PC-3 (cell line): ENCODE measurements at regions not wholly inside any gene's neighbourhood (a gene's known extent, or its start where the extent isn't known, plus 50 kb on each side); places are given as distances from the start of the nearest gene placed in this dataset.
A peak's percentile ranks its signal among the peaks of the same experiment; 100 is the strongest.

Experiments used
- ATAC-seq: fragments of 200-7000 bp; cut with Tn5 transposase; 2 replicates; pipeline ENCODE4 v1.9.1; 2020; ENCODE audit warnings: mild to moderate bottlenecking, moderate library complexity
- BruUV-seq: library from RNA; stranded (reverse); fragments of 400-500 nt; replicated peaks from 2 replicates; lab custom pipeline; 2021; lab: Mats Ljungman, UMichigan
- CTCF ChIA-PET: fragments of 300-600 bp; sonication (Branson Sonifier 250); formaldehyde crosslinking; loops from one replicate; lab custom pipeline; 2022; ENCODE audit warnings: antibody characterized with exemption; lab: Charles Lee
- POLR2A ChIA-PET: fragments of 300-600 bp; sonication (Branson Sonifier 250); formaldehyde crosslinking; loops from one replicate; lab custom pipeline; 2022; ENCODE audit warnings: antibody characterized with exemption; ENCODE audit not compliant: unreplicated experiment; lab: Charles Lee
- DNase-seq: peaks from one replicate; pipeline ENCODE4 v3.0.0-alpha.2; 2015
- H2AFZ ChIP-seq: fragments of 300-600 bp; sonication (generic); 2 replicates; pipeline ENCODE4 v1.6.0; 2016; ENCODE audit warnings: antibody characterized with exemption, low read length
- H3F3A ChIP-seq: fragments of 300-600 bp; sonication (generic); one replicate; pipeline ENCODE4 v1.6.0; 2017; ENCODE audit warnings: antibody characterized with exemption, low read length, control low read depth, mild to moderate bottlenecking; ENCODE audit not compliant: unreplicated experiment
- H3K27ac ChIP-seq: fragments of 300-600 bp; sonication (generic); 2 replicates; pipeline ENCODE4 v1.5.1; 2016; ENCODE audit warnings: mild to moderate bottlenecking, low read length
- H3K27me3 ChIP-seq: fragments of 300-600 bp; sonication (generic); 2 replicates; pipeline ENCODE4 v1.6.1; 2016; ENCODE audit warnings: low read length, mixed read lengths
- H3K36me3 ChIP-seq: fragments of 300-600 bp; sonication (generic); 2 replicates; pipeline ENCODE4 v1.6.1; 2016; ENCODE audit warnings: low read depth, mixed run types, low read length, mixed read lengths
- H3K4me1 ChIP-seq: fragments of 300-600 bp; sonication (generic); 2 replicates; pipeline ENCODE4 v1.5.1; 2016; ENCODE audit warnings: low read length; ENCODE audit not compliant: insufficient read depth
- H3K4me2 ChIP-seq: fragments of 300-600 bp; sonication (generic); 2 replicates; pipeline ENCODE4 v1.6.0; 2016; ENCODE audit warnings: low read length
- H3K4me3 ChIP-seq: fragments of 300-600 bp; sonication (generic); 2 replicates; pipeline ENCODE4 v1.5.1; 2016; ENCODE audit warnings: mild to moderate bottlenecking, low read length, mixed read lengths
- H3K79me2 ChIP-seq: fragments of 300-600 bp; sonication (generic); 2 replicates; pipeline ENCODE4 v1.6.1; 2017; ENCODE audit warnings: low read length, mixed read lengths
- H3K9ac ChIP-seq: fragments of 300-600 bp; sonication (generic); 2 replicates; pipeline ENCODE4 v1.6.0; 2016; ENCODE audit warnings: mild to moderate bottlenecking, low read length
- H3K9me2 ChIP-seq: fragments of 300-600 bp; sonication (generic); replicated peaks from 2 replicates; pipeline ENCODE4 v1.6.1; 2016; ENCODE audit warnings: mixed run types, low read length, mixed read lengths
- H3K9me3 ChIP-seq: fragments of 300-600 bp; sonication (generic); 2 replicates; pipeline ENCODE4 v1.6.1; 2016; ENCODE audit warnings: low read length, mixed read lengths
- H4K20me1 ChIP-seq: fragments of 300-600 bp; sonication (generic); 2 replicates; pipeline ENCODE4 v1.6.1; 2016; ENCODE audit warnings: low read length, mixed read lengths
- EZH2 ChIP-seq: fragments of 300-600 bp; sonication (generic); IDR thresholded peaks from one replicate; pipeline ENCODE4 v1.6.1; 2017; ENCODE audit warnings: antibody characterized with exemption, mild to moderate bottlenecking, low read length; ENCODE audit not compliant: unreplicated experiment
- EZH2phosphoT487 ChIP-seq: fragments of 300-600 bp; sonication (generic); IDR thresholded peaks from 2 replicates; pipeline ENCODE4 v1.6.1; 2018; ENCODE audit warnings: mild to moderate bottlenecking, antibody characterized with exemption, low read length, borderline replicate concordance
- intact Hi-C: fragments of 100-400 bp; cut with micrococcal nuclease; formaldehyde crosslinking; loops from 2 replicates; pipeline ENCODE4 v1.9.0; 2023
- TF ChIP-seq, protein P1 (sequence below): fragments of 300-600 bp; sonication (generic); conservative IDR thresholded peaks from 2 replicates; pipeline ENCODE4 v1.5.1; 2017; ENCODE audit warnings: antibody characterized with exemption, low read depth, mild to moderate bottlenecking, low read length

DNA sequence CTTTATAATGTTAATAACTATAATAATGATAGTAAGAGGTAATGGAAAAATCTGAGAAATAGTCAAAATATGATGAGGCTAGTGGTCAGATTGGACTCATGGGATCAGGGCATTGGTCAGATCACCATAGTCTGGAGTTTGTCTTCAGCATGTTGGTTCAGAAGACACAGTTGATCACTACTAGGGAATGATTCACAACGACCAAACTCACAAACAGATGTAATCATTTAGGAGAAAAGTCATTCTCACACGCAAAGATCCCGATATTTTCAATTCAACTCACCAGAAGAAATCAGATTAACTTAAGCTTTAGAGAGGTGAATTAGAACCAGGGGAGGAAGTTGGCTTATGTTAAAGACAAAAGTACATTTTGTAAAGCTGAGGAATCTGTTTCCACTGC is 131.8 kb downstream of the LURAP1L start:
- H3K36me3 ChIP-seq, result no peaks in the 10 kb centered on the region

DNA sequence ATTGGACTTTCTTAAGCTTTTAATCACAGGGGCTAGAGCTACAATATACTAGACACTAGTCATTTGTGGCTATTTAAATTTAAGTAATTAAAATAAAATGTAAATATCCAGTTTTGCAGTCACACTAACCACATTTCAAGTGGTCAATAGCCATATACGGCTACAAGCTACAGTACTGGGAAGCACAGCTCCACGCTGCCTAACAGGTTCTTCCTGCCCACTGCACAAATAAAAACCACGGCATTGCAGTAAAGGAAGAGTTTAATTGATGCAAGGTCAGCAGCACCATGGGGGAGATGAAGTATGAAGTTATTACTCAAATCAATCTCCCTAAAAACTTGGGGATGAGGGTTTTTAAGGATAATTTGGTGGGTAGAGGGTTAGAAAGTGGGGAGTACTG is 134.1 kb downstream of the LURAP1L start:
- H3K4me3 ChIP-seq, result no peak overlapping the region
- ChIA-PET CTCF (no interaction called here), POLR2A (no interaction called here)
- no peaks in the 10 kb centered on the region for H3K79me2 ChIP-seq
- no peaks in the 10 kb centered on the region for H3K27me3 ChIP-seq
- no peak overlapping the region for H3K4me2 ChIP-seq
- no peaks in the 10 kb centered on the region for H4K20me1 ChIP-seq
- no TSS peak for BruUV-seq
- TF ChIP-seq EZH2 (no peak), EZH2phosphoT487 (no peak)
- TF ChIP-seq, protein P1, sequence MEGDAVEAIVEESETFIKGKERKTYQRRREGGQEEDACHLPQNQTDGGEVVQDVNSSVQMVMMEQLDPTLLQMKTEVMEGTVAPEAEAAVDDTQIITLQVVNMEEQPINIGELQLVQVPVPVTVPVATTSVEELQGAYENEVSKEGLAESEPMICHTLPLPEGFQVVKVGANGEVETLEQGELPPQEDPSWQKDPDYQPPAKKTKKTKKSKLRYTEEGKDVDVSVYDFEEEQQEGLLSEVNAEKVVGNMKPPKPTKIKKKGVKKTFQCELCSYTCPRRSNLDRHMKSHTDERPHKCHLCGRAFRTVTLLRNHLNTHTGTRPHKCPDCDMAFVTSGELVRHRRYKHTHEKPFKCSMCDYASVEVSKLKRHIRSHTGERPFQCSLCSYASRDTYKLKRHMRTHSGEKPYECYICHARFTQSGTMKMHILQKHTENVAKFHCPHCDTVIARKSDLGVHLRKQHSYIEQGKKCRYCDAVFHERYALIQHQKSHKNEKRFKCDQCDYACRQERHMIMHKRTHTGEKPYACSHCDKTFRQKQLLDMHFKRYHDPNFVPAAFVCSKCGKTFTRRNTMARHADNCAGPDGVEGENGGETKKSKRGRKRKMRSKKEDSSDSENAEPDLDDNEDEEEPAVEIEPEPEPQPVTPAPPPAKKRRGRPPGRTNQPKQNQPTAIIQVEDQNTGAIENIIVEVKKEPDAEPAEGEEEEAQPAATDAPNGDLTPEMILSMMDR, result no peak
- DNase-seq (peak; percentile 55), ATAC-seq (no peak)
- no peaks in the 10 kb centered on the region for H3K9me3 ChIP-seq
- intact Hi-C loops, result no loop called here
- no peak overlapping the region for H2AFZ ChIP-seq
- H3K36me3 ChIP-seq, result no peaks in the 10 kb centered on the region
- no peaks in the 10 kb centered on the region for H3K4me1 ChIP-seq
- H3F3A ChIP-seq, result no peaks in the 10 kb centered on the region
- no peak overlapping the region for H3K9ac ChIP-seq
- no peaks in the 10 kb centered on the region for H3K9me2 ChIP-seq
- no peak overlapping the region for H3K27ac ChIP-seq

More for the DNA sequence above, 131.8 kb downstream of the LURAP1L start:
- BruUV-seq, result no TSS peak
- H3F3A ChIP-seq, result no peaks in the 10 kb centered on the region
- H2AFZ ChIP-seq, result no peak overlapping the region
- POLR2A ChIA-PET, result no interaction called here
- no peaks in the 10 kb centered on the region for H3K9me2 ChIP-seq
- no peak overlapping the region for H3K4me3 ChIP-seq
- no peaks in the 10 kb centered on the region for H3K79me2 ChIP-seq
- no peak overlapping the region for H3K9ac ChIP-seq
- TF ChIP-seq, protein P1, result no peak
- no peak for TF ChIP-seq EZH2phosphoT487
- no peak for TF ChIP-seq EZH2
- H4K20me1 ChIP-seq, result no peaks in the 10 kb centered on the region
- CTCF ChIA-PET, result no interaction called here
- ATAC-seq, result no peak
- H3K9me3 ChIP-seq, result no peaks in the 10 kb centered on the region
- no peak overlapping the region for H3K27ac ChIP-seq
- DNase-seq, result no peak
- H3K4me2 ChIP-seq, result no peak overlapping the region
- no peaks in the 10 kb centered on the region for H3K27me3 ChIP-seq
- intact Hi-C loops, result no loop called here
- no peaks in the 10 kb centered on the region for H3K4me1 ChIP-seq

DNA sequence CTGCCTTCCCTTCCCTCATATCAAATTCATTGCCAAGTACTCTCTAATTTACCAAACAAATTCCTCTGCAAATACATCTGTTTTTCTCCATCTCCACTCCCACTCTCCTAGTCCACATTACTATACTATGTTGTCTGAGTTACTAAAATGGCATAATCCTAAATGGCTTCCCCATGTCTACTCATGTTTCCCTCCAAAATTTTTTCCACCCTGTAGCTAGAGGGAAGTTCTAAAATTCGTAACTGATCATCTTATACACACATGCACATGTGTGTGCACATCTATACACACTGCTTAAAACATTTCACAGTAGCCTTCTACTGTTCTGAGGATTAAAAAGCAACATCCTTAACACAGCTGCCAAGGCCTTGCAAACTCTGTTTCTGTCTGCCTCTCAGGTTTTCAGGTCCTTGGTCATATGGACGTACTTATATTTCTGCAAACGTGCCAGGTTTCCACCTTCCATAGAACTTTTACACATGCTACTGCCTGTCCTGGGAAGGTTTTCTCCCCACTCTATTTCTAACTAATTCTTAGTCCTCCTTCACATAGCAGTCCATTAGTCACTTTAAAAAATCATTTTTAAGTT is 140.6 kb downstream of the LURAP1L start:
- Histone ChIP-seq H3K9ac (no peak overlapping the region), H3K27me3 (no peaks in the 10 kb centered on the region), H3K9me3 (no peaks in the 10 kb centered on the region), H3K9me2 (no peaks in the 10 kb centered on the region), H3K79me2 (no peaks in the 10 kb centered on the region), H3K4me2 (no peak overlapping the region), H3F3A (no peaks in the 10 kb centered on the region), H3K4me3 (no peak overlapping the region), H3K27ac (no peak overlapping the region), H3K4me1 (no peaks in the 10 kb centered on the region), H2AFZ (no peak overlapping the region), H4K20me1 (no peaks in the 10 kb centered on the region), H3K36me3 (no peaks in the 10 kb centered on the region)
- POLR2A ChIA-PET, result no interaction called here
- CTCF ChIA-PET, result no interaction called here
- intact Hi-C loops, result no loop called here
- ATAC-seq, result no peak
- TF ChIP-seq, protein P1, result no peak
- no TSS peak for BruUV-seq
- DNase-seq, result no peak
